Kidney epithelial cell (primary cell): ENCODE measurements at regions not wholly inside any gene's neighbourhood (a gene's known extent, or its start where the extent isn't known, plus 50 kb on each side); places are given as distances from the start of the nearest gene placed in this dataset.

Experiments used
- DNase-seq: peaks from one replicate; pipeline ENCODE4 v3.0.0-alpha.2; 2010; ENCODE audit warnings: low read depth
- H3K27me3 ChIP-seq: 2 replicates; pipeline ENCODE4 v1.6.0; 2011; ENCODE audit warnings: low read length; ENCODE audit not compliant: control insufficient read depth, insufficient read depth
- H3K36me3 ChIP-seq: 2 replicates; pipeline ENCODE4 v1.5.1; 2011; ENCODE audit warnings: low read length; ENCODE audit not compliant: control insufficient read depth, insufficient read depth
- H3K4me3 ChIP-seq: 2 replicates; pipeline ENCODE4 v1.5.1; 2011; ENCODE audit warnings: low read depth, mild to moderate bottlenecking, control low read depth, low read length
- CTCF ChIP-seq: IDR thresholded peaks from 2 replicates; pipeline ENCODE4 v1.5.1; 2011; ENCODE audit warnings: mild to moderate bottlenecking, moderate library complexity, low read length, control low read depth, inconsistent platforms; ENCODE audit not compliant: insufficient read depth, poor library complexity, severe bottlenecking

- Histone ChIP-seq H3K27me3 (no peaks in the 10 kb centered on the region), H3K4me3 (no peak overlapping the region), H3K36me3 (no peaks in the 10 kb centered on the region)
- no peak for TF ChIP-seq CTCF
- no peak for DNase-seq
These were observed 782.4 kb upstream of the BRINP3 start for GRCh38 chr1:191260056-191260455.

- DNase-seq, result no peak
- H3K4me3 ChIP-seq, result no peak overlapping the region
- no peak for TF ChIP-seq CTCF
These were observed 783.4 kb upstream of the BRINP3 start for GRCh38 chr1:191261111-191261510.

GRCh38 chr1:191279266-191279800, 801.7 kb upstream of the BRINP3 start:
- H3K4me3 ChIP-seq, result no peak overlapping the region
- no peaks in the 10 kb centered on the region for H3K36me3 ChIP-seq
- no peaks in the 10 kb centered on the region for H3K27me3 ChIP-seq
- TF ChIP-seq CTCF, result no peak
- no peak for DNase-seq

More at GRCh38 chr1:191261111-191261510, 783.4 kb upstream of the BRINP3 start:
- Histone ChIP-seq H3K36me3 (no peaks in the 10 kb centered on the region), H3K27me3 (no peaks in the 10 kb centered on the region)

GRCh38 chr1:191284175-191284574, 806.5 kb upstream of the BRINP3 start:
- no peak for DNase-seq
- TF ChIP-seq CTCF, result no peak
- H3K4me3 ChIP-seq, result no peak overlapping the region
- no peaks in the 10 kb centered on the region for H3K27me3 ChIP-seq
- H3K36me3 ChIP-seq, result no peaks in the 10 kb centered on the region

GRCh38 chr1:191290441-191290840, 812.8 kb upstream of the BRINP3 start:
- Histone ChIP-seq H3K36me3 (no peaks in the 10 kb centered on the region), H3K4me3 (no peak overlapping the region), H3K27me3 (no peaks in the 10 kb centered on the region)
- DNase-seq, result peak; percentile 61
- TF ChIP-seq CTCF, result no peak

GRCh38 chr1:191305370-191305769, 827.7 kb upstream of the BRINP3 start:
- H3K27me3 ChIP-seq, result no peaks in the 10 kb centered on the region
- H3K4me3 ChIP-seq, result no peak overlapping the region
- no peaks in the 10 kb centered on the region for H3K36me3 ChIP-seq
- DNase-seq, result no peak
- TF ChIP-seq CTCF, result no peak
